Kasumi-1 (cell line): ENCODE measurements at regions not wholly inside any gene's neighbourhood (a gene's known extent, or its start where the extent isn't known, plus 50 kb on each side); places are given as distances from the start of the nearest gene placed in this dataset.

Experiments used
- DNase-seq, 2 experiments: peaks; one replicate each; lab custom pipeline; 2025; lab: John Stamatoyannopoulos, UW

- DNase-seq, result no peak
Observed at GRCh38 chr15:94761574-94761973, 530.2 kb downstream of the MCTP2 start.

GRCh38 chr15:94769089-94769488, 537.7 kb downstream of the MCTP2 start:
- DNase-seq, result no peak

- DNase-seq, result no peak
Observed at GRCh38 chr15:94770199-94770598, 538.8 kb downstream of the MCTP2 start.

DNA sequence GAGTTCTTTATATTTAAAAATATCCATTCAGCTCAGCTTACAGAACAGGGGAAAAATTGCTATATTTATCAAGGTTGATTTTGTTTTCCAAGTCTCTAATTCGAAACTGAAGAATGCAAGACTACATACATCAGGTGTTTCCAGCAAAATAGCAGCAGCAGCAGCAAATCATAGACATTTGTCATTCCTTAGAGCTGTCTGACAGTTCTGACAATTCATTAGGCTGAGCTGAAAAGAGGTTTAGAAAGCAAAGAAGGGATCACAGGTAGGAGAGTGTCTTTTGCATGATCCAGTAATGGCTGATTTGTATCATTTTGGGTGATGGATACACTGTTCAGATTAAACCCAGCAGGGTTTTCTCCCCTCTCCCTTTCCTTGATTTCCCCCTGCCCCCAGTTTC, 545.7 kb downstream of the MCTP2 start:
- DNase-seq, result no peak

GRCh38 chr15:94778840-94779239, 547.5 kb downstream of the MCTP2 start:
- DNase-seq, result no peak

- DNase-seq, result no peak
Observed at GRCh38 chr15:94780166-94780565, 548.8 kb downstream of the MCTP2 start.

DNA sequence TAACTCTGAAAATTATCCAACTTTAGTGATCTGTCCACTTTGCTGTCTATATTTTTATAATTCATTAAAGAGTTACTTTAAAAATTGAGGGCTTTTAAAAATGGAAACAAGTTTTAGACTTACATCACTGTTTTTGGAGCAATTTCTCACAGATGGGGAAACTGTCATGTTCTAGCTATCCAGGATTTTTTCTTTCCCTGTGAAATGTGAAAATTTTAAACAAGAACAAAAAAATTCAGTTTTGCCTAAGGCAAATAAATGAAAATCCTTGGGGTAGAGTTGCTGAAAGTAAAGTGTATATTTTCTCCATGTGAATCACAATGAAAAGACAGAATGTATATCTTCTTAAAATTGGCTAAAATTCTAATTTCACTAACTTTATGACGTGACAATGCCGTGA, 553.7 kb downstream of the MCTP2 start:
- no peak for DNase-seq

- no peak for DNase-seq
Observed at GRCh38 chr15:94791008-94791407, 559.6 kb downstream of the MCTP2 start.

DNA sequence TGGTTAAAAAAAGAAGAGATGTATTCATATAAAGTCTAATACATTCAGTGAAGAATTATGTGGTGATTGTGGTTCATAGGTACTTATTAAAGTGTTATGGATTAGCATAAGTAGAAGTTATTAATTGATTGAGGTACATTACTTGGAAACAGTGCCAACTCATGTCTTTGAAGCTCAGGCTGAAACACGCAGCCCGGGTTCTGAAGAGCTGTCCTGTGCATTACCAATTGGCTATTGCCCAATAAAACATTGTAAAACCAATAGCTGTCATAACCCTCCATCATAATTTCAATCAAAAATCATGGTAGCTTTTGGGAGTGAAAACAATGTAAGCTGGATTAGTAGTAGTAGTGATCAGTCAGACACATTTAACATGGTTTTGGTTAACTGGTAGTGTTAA, 560.1 kb downstream of the MCTP2 start:
- no peak for DNase-seq

DNA sequence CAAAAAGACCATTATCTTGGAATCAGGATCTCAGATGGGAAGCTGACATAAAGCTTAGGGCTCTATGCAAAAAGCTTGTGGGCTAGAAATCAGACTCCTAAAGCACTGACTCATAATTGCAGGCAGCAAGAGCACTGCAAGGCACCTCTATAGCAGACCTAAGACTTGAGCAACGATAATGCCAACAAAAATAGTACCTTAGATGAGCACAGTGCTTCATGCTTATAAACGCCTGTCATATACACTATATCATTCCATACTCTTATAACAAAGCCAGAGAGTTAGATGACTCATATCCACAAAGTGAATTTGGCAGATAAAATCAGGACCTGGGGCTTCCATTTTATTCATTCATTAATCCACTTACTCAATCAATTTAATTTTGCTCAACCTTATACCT, 560.8 kb downstream of the MCTP2 start:
- DNase-seq, result no peak

- DNase-seq, result no peak
Observed at GRCh38 chr15:94793207-94793606, 561.8 kb downstream of the MCTP2 start.

DNA sequence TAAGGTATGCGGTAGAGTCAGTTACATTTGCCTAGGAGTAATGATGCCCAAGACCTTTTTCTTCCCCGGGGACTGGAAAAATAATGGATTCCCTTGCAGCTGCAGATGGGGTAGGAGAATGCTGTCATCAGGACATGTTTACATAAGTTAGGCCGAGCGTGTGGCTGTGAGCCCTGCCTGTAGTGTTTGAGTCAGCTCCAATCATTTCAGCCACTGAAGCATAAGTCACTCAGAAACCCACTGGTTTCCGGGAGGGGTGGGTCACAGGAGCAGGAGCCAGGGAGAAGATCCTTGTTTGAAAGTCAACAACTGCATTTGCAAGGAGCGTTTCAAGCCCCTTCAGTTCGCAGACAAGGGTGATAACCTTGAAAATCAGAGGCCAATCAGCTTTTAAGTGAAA, 562.3 kb downstream of the MCTP2 start:
- DNase-seq, result no peak

- DNase-seq, result no peak
Observed at GRCh38 chr15:94804613-94805012, 573.3 kb downstream of the MCTP2 start.

DNA sequence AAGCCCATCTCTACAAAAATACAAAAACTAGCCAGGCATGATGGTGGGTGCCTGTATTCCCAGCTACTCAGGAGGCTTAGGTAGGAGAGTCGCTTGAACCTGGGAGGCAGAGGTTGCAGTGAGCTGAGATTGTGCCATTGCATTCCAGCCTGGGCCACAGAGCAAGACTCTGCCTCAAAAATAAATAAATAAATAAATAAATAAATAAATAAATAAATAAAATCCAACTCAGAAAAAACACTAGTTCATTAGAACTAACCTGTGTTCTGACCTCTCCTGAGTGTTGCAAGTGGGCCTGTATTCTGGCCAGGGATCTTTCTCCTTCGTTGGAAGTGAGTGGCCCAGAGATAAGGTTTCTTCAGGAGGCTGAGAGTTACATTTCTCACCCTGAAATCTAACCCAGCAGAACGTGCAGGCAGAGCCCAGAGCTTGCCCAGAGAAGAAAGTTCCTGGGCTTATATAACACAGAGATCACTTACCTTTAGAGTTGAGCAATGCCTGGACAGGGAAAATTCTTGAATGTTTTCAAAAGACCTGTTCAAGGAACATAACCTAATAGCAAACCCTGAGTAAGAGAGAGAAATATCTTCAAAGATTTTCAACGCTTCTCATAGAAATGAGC, 583.9 kb downstream of the MCTP2 start:
- DNase-seq, result no peak

- DNase-seq, result no peak
Observed at GRCh38 chr15:94815914-94816313, 584.6 kb downstream of the MCTP2 start.

GRCh38 chr15:94829887-94830884, 598.8 kb downstream of the MCTP2 start:
- DNase-seq, result no peak

DNA sequence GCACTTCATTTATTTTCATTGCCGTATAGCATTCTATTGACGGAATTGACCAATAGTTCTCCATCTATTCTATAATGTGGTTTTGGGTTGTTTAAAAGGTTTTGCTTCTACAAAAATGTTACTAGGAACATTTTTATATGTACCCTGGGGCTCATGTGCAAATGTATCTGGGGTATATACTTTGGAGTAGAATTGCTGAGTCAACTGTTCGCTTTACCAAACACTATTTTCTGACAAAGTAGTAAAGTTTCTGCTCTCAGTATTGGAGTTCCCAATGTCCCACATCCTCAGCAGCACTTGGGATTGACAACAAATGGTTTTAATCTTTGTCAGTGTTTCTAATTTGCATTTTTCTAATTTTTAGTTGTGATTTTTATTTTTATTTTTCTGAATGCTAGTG, 602.6 kb downstream of the MCTP2 start:
- no peak for DNase-seq

DNA sequence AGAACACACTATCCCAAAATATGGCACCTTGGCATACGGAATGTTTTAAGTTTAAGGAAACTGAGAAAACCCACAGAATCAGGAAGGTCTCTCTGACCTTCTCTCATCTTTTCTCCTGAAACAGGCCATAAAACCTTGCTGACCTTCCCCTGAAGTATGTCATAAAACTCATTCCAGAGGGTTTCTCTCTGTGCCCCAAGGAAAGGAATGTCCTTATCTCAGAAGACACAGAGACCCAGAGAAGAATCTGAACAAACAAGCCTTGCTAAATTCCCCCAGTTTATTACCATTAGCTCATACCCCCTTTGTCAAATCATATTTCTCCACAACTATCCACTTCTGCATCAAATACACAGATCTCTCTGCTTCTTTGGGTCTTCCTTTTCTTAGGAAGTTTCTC, 603.1 kb downstream of the MCTP2 start:
- DNase-seq, result no peak

DNA sequence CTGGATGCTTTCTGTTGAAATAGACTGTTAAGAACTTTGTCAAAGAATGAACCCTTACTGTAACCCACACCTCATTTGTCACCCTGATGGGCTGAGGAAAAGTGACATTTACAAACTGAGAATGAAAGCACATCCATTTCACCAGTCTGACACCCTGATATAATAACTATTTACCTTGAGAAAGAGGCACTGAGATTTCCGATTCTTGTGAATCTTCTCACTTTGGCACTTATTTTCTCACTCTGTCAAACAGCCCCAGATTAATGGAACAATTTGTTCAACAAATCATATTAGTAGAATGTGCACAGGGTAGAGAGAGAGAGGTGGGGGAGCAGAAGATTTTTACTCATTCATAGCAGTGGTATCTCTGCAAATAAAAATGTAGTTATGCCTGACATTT, 606.9 kb downstream of the MCTP2 start:
- DNase-seq, result no peak

- no peak for DNase-seq
Observed at GRCh38 chr15:94840794-94841783, 609.7 kb downstream of the MCTP2 start.

DNA sequence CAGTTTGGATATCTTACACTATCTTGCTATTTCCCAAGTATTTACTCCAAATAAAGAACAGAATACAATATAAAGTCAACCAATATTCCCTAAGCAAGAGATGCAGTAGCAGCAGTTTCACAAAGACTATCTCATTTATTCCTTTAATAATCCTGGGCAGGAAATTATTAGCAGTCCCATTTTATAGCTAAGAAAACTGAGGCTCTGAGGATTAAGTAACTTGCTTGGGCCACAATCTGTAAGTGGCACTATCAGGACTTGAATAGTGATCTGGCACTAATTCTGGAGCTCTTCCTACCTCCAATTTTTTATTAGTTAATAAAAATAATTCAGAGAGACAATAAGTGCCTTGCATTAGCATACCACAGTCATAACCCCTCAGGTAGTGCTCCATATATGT, 611.7 kb downstream of the MCTP2 start:
- no peak for DNase-seq

DNA sequence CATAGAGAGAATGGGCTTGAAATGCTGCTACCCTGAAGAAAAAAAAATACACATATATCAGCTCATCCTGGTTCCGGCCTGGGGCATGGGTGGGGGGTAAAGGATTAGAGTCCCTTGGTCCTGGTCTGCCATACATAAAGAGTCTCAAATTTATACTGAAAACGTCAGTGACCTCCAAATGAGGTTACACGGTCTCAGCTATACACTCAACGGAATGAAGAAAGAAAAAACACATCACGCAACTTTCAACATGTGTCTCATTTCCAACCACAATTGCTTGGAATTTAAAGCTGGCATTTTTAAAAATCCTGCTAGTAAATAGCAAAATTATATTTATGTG, 612.8 kb downstream of the MCTP2 start:
- no peak for DNase-seq
